HepG2 (cell line): ENCODE measurements at regions not wholly inside any gene's neighbourhood (a gene's known extent, or its start where the extent isn't known, plus 50 kb on each side); places are given as distances from the start of the nearest gene placed in this dataset.
"Not testable (repeated sequence)": the region's sequence is repeated elsewhere in the genome, so short reads cannot be mapped to it uniquely, and the experiment has no call there.

ENCODE experiments used
- ATAC-seq: fragments of 200-7000 bp; cut with Tn5 transposase; 3 replicates; pipeline ENCODE4 v1.9.1; 2020; ENCODE audit warnings: mild to moderate bottlenecking, moderate library complexity
- BruUV-seq: library from RNA; stranded (reverse); fragments of 400-500 nt; replicated peaks from 2 replicates; lab custom pipeline; 2021; lab: Mats Ljungman, UMichigan
- CTCF ChIA-PET: fragments of 300-600 bp; formaldehyde crosslinking; extraction: SDS; loops from one replicate; lab custom pipeline; 2021; ENCODE audit warnings: low total read pairs, inconsistent platforms, low intra/inter-chr PET ratio; lab: Yijun Ruan, JAX
- POLR2A ChIA-PET: fragments of 350-600 bp; sonication (Branson Sonifier 250); formaldehyde crosslinking; loops from one replicate; lab custom pipeline; 2020; ENCODE audit warnings: antibody characterized with exemption, inconsistent platforms; lab: Yijun Ruan, JAX
- DNase-seq: peaks from one replicate; pipeline ENCODE4 v3.0.0-alpha.2; 2015; ENCODE audit warnings: low spot score
- FAIRE-seq: peaks from 3 replicates; lab custom pipeline; 2011; peaks lifted over from hg19 to GRCh38; lab: Jason Lieb, UNC
- H2AFZ ChIP-seq: one replicate; pipeline ENCODE4 v1.6.1; 2011; ENCODE audit warnings: low read length, inconsistent platforms
- H3K27ac ChIP-seq: fragments of 300-600 bp; 3 replicates; pipeline ENCODE4 v1.8.0; 2011; ENCODE audit warnings: mixed run types, mild to moderate bottlenecking, mixed read lengths, low read length, inconsistent platforms; ENCODE audit not compliant: insufficient read depth; ENCODE audit errors: extremely low read length
- H3K27me3 ChIP-seq, 2 experiments: fragments of 200-600 bp in 1 of 2; 2 replicates in 1 of 2; 3 replicates in 1 of 2; pipeline versions ENCODE4 v1.6.0 to v1.8.0; 2011; ENCODE audit warnings: low read length in 2 of 2, mild to moderate bottlenecking in 2 of 2, moderate library complexity in 2 of 2, inconsistent platforms in 1 of 2; ENCODE audit not compliant: insufficient read depth in 2 of 2, control insufficient read depth in 1 of 2
- H3K36me3 ChIP-seq, 2 experiments: fragments of 200-600 bp in 1 of 2; replicated peaks in 1 of 2; 2 replicates in 1 of 2; 3 replicates in 1 of 2; pipeline versions ENCODE4 v1.5.1 to v1.8.0; 2011; ENCODE audit warnings: low read length in 2 of 2, inconsistent platforms in 1 of 2; ENCODE audit not compliant: insufficient read depth in 2 of 2, control insufficient read depth in 1 of 2
- H3K4me1 ChIP-seq: 2 replicates; pipeline ENCODE4 v1.5.1; 2012; ENCODE audit warnings: low read length, inconsistent platforms; ENCODE audit not compliant: insufficient read depth
- H3K4me2 ChIP-seq: 2 replicates; pipeline ENCODE4 v1.6.0; 2011; ENCODE audit warnings: low read depth, low read length, inconsistent platforms
- H3K4me3 ChIP-seq, 3 experiments: fragments of 200-600 bp in 1 of 3; sonication (generic), shearing (Covaris generic) in 1 of 3; replicated peaks in 1 of 3; 2 replicates each; pipeline ENCODE4 v1.5.1; 2011 to 2016; ENCODE audit warnings: low read length in 3 of 3, inconsistent platforms in 2 of 3, low read depth in 2 of 3, mild to moderate bottlenecking in 2 of 3, control low read depth in 1 of 3, mixed read lengths in 1 of 3; ENCODE audit not compliant: insufficient read depth in 1 of 3
- H3K79me2 ChIP-seq: one replicate; pipeline ENCODE4 v1.6.1; 2011; ENCODE audit warnings: low read length, inconsistent platforms; ENCODE audit not compliant: insufficient read depth
- H3K9ac ChIP-seq: 2 replicates; pipeline ENCODE4 v1.6.0; 2011; ENCODE audit warnings: mild to moderate bottlenecking, low read depth, low read length, inconsistent platforms; ENCODE audit not compliant: insufficient read depth
- H3K9me3 ChIP-seq: 2 replicates; pipeline ENCODE4 v1.5.1; 2012; ENCODE audit warnings: mild to moderate bottlenecking, low read length
- H4K20me1 ChIP-seq: 2 replicates; pipeline ENCODE4 v1.6.0; 2011; ENCODE audit warnings: inconsistent platforms, mild to moderate bottlenecking, low read length, moderate library complexity; ENCODE audit not compliant: insufficient read depth
- WGBS: methylation state at CpG from one replicate; pipeline ENCODE4 v1.1.6; 2017; ENCODE audit warnings: low lambda C conversion rate; 5-methylcytosine and 5-hydroxymethylcytosine counted together
- in situ Hi-C: cut with HindIII; loops from 2 replicates; pipeline ENCODE4 v1.10.0; 2017; ENCODE audit warnings: low pct_unique_long_range_greater_than_20kb; ENCODE audit not compliant: extremely low pct_ligation_motif_present
- intact Hi-C: fragments of 100-400 bp; cut with micrococcal nuclease; formaldehyde crosslinking; loops from one replicate; pipeline ENCODE4 v1.10.0; 2022; ENCODE audit not compliant: unreplicated experiment
- TF ChIP-seq, protein P1 (sequence below): sonication (generic); formaldehyde crosslinking; IDR thresholded peaks from 2 replicates; pipeline ENCODE4 v1.5.0; 2020; ENCODE audit warnings: missing genetic modification reagents, mild to moderate bottlenecking, borderline replicate concordance
- TF ChIP-seq, protein P2 (sequence below): fragments of 450-650 bp; IDR thresholded peaks from 2 replicates; pipeline ENCODE4 v1.6.1; 2016

DNA sequence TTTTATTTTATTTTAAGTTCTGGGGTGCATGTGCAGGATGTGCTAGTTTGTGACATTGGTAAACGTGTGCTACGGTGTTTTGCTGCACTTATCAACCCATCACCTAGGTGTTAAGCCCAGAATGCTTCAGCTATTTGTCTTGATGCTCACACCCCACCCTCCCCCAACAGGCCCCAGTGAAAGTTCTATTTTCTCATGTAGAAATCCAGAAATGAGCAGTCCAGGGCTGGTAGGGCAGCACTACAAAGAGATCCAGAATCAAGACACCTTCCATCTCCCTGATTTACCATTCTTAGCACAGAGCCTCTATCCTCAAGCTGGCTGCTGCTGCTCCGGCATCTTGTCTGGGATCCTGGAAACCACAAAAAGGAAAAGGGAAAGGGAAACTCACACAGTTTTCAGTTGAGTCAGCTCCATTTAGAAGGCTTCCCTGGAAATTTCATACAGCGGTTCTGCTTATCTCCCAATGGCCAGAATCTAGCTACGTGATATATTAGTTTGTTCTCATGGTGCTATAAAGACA is 85.4 kb upstream of the SMARCA2 start:
- H3K27ac ChIP-seq, result no peak overlapping the region
- TF ChIP-seq, protein P1, sequence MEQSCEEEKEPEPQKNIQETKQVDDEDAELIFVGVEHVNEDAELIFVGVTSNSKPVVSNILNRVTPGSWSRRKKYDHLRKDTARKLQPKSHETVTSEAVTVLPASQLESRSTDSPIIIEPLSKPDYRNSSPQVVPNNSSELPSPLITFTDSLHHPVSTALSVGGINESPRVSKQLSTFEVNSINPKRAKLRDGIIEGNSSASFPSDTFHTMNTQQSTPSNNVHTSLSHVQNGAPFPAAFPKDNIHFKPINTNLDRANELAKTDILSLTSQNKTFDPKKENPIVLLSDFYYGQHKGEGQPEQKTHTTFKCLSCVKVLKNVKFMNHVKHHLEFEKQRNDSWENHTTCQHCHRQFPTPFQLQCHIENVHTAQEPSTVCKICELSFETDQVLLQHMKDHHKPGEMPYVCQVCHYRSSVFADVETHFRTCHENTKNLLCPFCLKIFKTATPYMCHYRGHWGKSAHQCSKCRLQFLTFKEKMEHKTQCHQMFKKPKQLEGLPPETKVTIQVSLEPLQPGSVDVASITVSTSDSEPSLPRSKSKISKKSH, result no peak
- ATAC-seq, result no peak
- H4K20me1 ChIP-seq, result no peaks in the 10 kb centered on the region
- no peak overlapping the region for H3K4me3 ChIP-seq
- ChIA-PET POLR2A (no interaction called here), CTCF (no interaction called here)
- H3K4me2 ChIP-seq, result no peak overlapping the region
- H3K9me3 ChIP-seq, result no peaks in the 10 kb centered on the region
- FAIRE-seq, result no peak
- no TSS peak for BruUV-seq
- intact Hi-C loops, result no loop called here
- H3K27me3 ChIP-seq, result peaks cover 1 to 11% of the 10 kb centered on the region in 2 experiments; a peak in 1 of 5 replicates
- H3K79me2 ChIP-seq, result no peaks in the 10 kb centered on the region
- no peak for DNase-seq
- no peaks in the 10 kb centered on the region for H3K4me1 ChIP-seq
- no peak overlapping the region for H2AFZ ChIP-seq
- in situ Hi-C loops, result loop anchor here (10.0 kb wide), 1 partner anchor 155 kb away; no protein-coding TSS in a partner anchor
- WGBS, result 32% methylated on average over 5 of the region's 5 CpGs
- no peak overlapping the region for H3K9ac ChIP-seq
- no peaks in the 10 kb centered on the region for H3K36me3 ChIP-seq

DNA sequence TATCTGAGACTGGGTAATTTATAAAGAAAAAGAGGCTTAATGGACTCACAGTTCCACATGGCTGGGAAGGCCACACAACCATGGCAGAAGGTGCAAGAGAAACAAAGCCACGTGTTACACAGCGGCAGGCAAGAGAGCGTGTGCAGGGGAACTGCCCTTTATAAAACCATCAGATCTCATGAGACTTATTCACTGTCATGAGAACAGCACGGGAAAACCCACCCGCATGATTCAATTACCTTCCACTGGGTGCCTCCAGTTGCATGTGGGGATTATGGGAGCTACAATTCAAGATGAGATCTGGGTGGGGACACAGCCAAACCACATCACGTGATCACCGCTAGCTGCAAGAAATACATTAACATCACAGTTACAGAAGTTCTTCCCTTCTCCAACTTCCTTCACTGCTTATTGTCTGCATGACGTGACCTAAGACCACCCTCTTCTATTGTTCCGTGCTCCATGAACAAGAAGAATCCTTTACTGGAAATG is 84.9 kb upstream of the SMARCA2 start:
- ATAC-seq, H3K36me3 ChIP-seq, FAIRE-seq, DNase-seq, H3K4me2 ChIP-seq, H3K4me3 ChIP-seq, in situ Hi-C loops, H3K9me3 ChIP-seq, H3K4me1 ChIP-seq, H3K79me2 ChIP-seq, H2AFZ ChIP-seq, H3K27ac ChIP-seq, CTCF ChIA-PET, H3K9ac ChIP-seq, H4K20me1 ChIP-seq, BruUV-seq, intact Hi-C loops, POLR2A ChIA-PET: not testable (repeated sequence)
- TF ChIP-seq, protein P2, sequence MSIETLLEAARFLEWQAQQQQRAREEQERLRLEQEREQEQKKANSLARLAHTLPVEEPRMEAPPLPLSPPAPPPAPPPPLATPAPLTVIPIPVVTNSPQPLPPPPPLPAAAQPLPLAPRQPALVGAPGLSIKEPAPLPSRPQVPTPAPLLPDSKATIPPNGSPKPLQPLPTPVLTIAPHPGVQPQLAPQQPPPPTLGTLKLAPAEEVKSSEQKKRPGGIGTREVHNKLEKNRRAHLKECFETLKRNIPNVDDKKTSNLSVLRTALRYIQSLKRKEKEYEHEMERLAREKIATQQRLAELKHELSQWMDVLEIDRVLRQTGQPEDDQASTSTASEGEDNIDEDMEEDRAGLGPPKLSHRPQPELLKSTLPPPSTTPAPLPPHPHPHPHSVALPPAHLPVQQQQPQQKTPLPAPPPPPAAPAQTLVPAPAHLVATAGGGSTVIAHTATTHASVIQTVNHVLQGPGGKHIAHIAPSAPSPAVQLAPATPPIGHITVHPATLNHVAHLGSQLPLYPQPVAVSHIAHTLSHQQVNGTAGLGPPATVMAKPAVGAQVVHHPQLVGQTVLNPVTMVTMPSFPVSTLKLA, result 0 out of 2 replicates have a peak, but pooled peaks have one; percentile 21
- 48% methylated on average over 7 of the region's 9 CpGs for WGBS
- H3K27me3 ChIP-seq, result peaks cover 1 to 11% of the 10 kb centered on the region in 2 experiments; a peak in 1 of 5 replicates
